Muscle of arm (tissue), 1 donor: ENCODE measurements at regions not wholly inside any gene's neighbourhood (a gene's known extent, or its start where the extent isn't known, plus 50 kb on each side); places are given as distances from the start of the nearest gene placed in this dataset.
"Not testable (repeated sequence)": the region's sequence is repeated elsewhere in the genome, so short reads cannot be mapped to it uniquely, and the experiment has no call there.

Experiments
- DNase-seq: peaks from one replicate; pipeline ENCODE4 v3.0.0-alpha.2; 2013

- no peak for DNase-seq
Observed at GRCh38 chr6:47180633-47181032, 129.1 kb downstream of the TNFRSF21 start.

DNA sequence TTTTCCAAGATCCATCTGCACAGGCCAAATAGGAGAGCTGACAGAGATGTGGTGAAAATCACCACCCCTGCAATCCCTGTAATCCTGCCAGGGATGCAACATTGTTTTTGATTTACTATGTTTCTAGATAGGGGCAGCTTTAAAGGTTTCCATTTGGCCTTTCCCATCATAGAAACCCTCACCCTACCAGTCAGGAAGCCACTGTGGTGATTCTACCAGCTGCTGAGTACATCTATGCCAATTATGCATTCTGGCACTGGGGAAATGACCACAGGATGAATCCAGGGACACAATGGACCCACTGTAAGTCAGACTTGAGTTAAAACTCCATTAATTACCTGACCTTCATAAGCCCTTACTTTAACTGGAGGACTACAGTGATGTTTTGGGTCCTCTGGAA is 130.4 kb downstream of the TNFRSF21 start:
- no peak for DNase-seq

DNA sequence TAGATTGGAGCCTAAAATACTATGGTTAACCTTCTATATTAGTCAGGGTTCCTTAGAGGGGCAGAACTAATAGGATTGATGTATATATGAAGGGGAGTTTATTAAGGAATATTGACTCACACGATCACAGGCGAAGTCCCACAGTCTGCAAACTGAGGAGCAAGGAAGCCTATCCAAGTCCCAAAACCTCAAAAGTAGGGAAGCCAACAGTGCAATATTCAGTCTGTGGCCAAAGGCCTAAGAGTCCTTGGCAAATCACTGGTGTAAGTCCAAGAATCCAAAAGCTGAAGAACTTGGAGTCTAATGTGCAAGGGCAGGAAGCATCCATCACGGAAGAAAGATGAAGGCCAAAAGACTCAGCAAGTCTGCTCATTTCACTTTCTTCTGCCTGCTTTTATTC is 133.5 kb upstream of the ADGRF1 start:
- DNase-seq: no peak

DNA sequence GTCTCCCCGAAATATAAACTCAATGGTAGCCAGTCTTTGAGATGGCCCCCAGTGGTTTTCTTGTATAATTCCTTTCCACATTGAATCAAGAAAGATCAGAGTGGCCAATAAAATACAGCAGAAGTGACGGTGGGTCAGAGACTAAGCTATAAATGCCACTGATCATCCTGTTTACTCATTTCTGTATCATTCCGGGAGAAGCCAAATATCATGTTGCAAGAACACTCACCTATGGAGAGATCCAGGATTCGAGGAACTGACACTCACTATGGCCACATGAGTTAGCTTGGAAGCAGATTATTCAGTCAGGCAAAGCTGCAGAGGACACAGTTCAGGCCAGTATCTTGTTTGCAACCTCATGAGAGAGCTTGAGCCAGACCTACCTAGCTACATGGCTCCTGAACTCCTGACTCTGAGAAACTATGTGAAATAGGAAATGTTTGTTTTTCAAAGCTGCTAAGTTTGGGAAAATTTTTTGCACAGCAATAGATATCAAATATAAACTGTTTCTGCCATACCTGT is 132.4 kb upstream of the ADGRF1 start:
- no peak for DNase-seq

- DNase-seq: not testable (repeated sequence)
Observed at GRCh38 chr6:47174063-47174462, 131.9 kb upstream of the ADGRF1 start.

GRCh38 chr6:47173145-47173544 is 131.0 kb upstream of the ADGRF1 start:
- not testable (repeated sequence) for DNase-seq

DNA sequence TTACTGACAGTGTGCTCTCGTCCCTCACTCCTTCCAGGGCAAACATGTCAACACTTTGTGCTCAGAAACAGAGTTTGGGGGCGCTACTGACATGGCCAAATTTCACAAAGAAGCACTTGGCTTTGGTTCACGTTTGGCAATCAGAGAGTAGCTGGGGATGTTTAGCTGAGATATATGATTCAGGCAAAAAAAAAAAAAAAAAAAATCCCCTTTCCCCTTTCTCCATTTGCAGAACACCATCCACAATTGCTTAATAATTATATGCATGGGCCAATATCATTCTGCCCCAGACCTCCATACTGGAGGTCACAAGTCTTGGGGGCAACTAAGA is 128.4 kb upstream of the ADGRF1 start:
- DNase-seq: no peak

- no peak for DNase-seq
Observed at GRCh38 chr6:47169785-47170616, 127.9 kb upstream of the ADGRF1 start.

DNA sequence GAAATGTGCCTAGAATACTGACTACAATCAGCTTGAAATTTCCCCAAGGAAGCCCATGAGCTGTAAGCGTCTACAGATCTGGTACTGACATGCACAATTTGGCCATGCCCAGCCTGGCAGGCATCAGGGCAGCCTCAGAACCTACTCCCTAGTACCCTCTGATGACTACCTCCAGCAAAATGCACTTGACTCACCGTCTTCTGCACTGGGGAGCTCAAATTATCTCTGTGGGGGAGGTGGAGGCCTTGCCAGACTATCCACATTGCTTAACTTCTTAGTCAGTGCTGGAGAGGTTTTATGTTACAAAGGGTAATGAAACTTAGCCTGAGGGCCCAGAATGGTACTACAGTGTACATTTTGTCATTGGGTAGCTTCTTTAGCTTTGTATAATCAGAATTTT is 126.0 kb upstream of the ADGRF1 start:
- DNase-seq: no peak

- DNase-seq: no peak
Observed at GRCh38 chr6:47165918-47166317, 123.8 kb upstream of the ADGRF1 start.

DNA sequence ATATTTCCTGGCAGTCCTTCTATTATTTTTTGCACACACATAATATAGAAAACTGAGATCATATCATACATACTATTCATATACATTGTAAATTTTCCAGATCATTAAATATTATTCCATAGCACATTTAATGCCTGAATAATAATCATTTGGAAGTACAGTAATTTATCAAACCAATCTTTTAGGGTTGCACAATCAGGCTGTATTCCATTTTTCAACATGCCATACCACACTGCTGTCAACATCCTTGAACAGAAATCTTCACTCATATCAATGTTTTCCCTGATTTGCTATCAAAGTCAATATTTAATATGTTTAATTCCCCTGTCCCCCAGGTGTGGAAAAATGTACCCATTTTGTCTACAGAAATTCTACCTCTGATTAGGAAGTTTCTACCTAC is 122.7 kb upstream of the ADGRF1 start:
- DNase-seq: no peak

DNA sequence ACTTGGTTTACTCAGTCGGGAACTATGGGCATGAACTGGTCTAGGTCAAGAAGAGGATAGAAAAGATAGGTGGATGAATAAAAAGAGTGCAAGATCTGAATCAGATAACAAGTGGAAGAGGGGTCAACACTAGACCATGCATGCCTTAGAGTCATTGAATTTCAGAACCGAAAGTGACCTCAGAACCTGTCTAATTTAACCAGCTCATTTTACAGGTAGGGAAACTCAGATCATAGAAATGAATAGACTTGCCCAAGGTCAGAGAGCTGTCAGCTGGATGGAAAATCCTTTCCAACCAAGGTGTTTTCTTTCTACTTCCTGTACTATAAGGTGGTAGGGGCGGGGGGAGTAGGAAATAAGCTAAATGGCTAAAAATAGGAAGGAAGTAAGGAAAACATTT is 121.4 kb upstream of the ADGRF1 start:
- DNase-seq: no peak

DNA sequence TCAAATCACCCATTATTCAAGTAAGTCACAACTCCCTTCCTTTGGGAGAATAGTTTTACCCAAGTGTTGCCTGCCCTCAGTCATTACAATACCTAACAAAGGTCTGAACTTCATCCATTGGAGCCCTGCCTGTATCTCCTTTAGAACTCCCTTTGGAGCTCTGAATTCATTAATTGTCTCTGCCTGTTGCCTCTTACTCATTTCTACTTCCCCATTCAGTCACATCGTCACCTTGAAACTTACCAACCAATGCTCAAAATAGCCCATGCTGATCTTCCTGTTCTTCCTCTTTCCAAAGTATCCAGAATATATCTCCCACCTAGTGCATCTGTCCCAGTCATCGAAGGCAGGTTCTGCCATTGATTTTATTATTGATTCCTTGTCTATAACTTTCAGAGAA is 120.7 kb upstream of the ADGRF1 start:
- no peak for DNase-seq

GRCh38 chr6:47162231-47162630 is 120.1 kb upstream of the ADGRF1 start:
- DNase-seq: no peak

- DNase-seq: no peak
Observed at GRCh38 chr6:47161176-47161687, 119.1 kb upstream of the ADGRF1 start.

DNA sequence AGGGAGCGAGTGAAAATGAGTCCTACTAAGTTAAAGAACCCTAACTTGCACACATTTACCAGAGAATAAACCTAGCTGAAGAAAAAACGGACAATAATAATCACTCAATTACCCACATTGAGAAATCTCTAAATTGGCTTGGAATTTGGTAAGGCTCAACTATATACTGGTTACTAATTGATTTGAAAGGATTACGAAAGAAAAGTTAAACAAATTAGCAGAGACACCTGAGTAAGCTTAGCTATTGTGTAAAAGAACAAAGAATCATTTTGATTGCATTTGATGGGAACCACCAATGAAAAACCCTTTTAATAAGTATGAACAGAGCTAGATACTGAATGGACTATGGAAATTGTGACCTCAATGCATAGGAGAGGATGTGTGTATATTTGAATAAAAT is 118.6 kb upstream of the ADGRF1 start:
- no peak for DNase-seq

DNA sequence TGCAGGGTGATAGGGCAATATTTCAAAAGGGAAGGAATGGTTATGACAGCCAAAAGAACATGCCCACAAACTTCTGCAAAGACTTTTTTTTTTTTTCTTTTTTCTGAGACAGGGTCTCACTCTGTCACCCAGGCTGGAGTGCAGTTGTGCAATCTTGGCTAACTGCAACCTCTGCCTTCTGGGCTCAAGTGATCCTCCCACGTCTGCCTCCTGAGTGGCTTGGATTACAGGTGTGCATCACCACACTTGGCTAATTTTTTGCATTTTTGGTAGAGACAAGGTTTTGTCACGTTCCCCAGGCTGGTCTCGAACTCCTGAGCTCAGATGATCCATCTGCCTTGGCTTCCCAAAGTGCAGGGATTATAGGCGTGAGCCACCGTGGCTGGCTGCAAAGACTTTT is 117.6 kb upstream of the ADGRF1 start:
- DNase-seq: no peak

DNA sequence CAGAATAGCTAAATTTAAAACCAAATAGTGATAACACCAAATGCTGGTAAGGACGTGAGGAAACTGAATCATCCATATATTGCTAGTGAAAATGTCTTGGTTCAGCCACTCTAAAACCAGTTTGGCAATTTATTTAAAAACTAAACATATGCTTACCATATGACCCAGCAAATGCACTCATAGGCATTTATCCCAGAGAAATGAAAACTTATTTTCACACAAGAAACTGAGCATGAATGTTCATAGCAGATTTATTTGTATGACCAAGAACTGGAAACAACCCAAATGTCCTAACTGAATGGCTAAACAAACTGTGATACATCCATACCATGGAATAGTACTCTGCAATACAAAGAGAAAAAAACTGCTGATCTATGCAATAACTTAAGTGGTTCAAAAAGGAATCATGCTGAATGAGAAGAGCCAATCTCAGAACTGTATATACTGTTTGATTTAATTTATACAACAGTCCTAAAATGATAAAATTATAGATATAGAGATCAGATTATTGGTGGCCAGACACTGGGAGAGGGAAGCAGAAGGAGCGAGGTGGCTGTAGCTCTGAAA is 115.6 kb upstream of the ADGRF1 start:
- no peak for DNase-seq

DNA sequence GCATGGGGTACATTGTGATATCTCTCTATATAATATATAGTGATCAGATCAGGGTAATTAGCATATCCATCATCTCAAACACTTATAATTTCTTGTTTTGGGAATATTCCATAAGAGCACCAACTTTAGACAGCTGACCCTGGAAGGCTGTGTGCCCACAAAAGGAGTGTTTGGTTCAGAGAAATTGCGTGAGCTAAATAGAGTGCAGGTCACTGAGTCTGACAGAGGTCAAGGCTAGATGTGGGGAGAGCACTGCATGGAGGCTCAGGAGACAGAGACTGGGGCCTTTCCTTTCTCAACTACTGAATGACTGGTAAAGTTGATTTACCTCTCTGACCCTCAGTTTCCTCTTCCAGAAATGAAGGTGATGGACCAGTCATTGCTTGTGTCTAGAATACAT is 114.9 kb upstream of the ADGRF1 start:
- no peak for DNase-seq

DNA sequence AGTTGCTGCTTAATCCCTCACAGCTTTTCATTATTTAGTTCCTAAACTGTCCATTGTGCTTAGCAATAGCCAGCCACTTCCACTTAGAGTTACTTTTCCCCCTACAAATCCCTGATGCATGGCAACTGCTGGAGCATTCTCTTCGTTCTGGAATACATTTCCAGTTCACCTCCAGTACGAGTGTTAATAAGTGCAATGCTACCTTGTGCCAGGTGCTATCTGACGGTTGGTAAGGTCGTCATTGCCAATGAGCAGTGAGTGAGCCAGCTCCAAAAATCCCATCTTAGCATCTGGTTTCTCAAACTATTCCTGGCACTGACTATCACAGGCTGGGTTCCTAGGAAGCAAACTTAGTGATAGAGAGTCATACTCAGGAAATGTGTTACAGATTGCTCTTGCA is 114.1 kb upstream of the ADGRF1 start:
- DNase-seq: no peak

DNA sequence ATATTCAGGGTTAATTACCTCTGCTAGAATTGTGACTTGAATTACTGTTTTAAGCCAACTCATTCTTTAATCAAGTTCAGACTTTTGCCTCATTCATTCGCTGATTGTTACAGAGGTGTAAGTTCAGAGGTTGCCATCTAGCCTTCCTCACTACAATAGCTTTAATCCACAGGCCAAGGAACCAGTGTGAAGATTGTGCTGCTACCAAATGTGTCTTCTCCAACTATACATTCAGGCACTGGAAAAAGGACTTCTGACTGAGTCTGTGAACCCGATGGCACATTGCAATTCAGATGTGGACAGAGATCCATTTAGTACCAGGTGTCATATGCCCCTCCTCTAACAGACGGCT is 111.2 kb upstream of the ADGRF1 start:
- DNase-seq: no peak

DNA sequence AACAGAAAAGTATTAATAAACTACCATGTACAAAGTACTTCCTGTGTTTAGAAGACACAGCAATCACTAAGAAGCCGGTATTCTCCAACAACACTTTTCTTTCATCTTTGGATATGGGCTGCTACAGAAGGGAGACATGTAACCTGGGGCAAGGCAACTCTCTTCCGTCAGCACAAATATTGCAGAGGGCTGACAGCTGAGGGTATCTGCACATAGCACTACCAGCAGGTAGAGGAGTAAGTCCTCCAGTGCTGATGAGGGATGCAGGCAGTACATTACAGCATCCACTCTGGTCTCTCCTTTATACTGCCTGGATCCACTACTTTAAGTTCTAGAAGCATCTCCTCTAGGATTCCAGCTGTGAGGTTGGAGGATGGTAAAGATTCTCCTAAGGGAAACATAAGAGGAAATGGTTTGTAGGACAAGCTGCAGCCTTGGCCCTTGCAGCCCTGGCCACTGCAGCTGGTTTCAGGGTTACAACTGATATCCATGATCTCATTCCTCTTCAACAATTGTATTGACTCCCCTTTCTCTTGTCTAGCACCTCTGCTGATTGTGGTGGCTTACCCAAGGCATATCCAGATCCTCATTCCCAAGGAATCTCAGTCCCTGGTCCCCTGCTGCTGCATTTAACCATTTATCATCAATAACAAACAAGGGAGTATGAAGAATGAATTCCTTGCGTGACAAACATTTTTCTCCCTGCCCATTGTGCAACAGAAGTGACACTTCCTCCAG is 110.7 kb upstream of the ADGRF1 start:
- no peak for DNase-seq
